LHCN-M2 (cell line): ENCODE measurements at regions not wholly inside any gene's neighbourhood (a gene's known extent, or its start where the extent isn't known, plus 50 kb on each side); places are given as distances from the start of the nearest gene placed in this dataset.

Experiments
- DNase-seq: peaks from one replicate; pipeline ENCODE4 v3.0.0-alpha.2; 2012; ENCODE audit warnings: low read depth

DNA sequence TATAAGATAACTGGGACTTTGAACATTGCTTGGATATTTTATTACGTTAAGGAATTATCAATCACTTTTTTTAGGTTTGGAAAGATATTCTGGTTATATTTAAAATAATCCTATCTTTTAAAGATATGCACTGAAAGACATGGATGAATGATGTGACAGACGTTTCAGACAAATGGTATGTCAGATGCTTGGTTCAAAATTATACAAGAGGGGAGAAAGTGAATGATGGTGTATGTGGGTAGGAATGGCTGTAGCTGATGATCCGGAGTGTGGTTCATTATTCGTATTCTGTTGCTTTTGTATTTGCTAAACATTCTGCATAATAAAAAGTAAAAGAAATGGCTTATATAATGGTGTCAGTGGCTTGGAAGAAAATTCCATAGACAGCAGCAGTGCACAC, 51.0 kb upstream of the SNRPB2 start:
- no peak for DNase-seq

DNA sequence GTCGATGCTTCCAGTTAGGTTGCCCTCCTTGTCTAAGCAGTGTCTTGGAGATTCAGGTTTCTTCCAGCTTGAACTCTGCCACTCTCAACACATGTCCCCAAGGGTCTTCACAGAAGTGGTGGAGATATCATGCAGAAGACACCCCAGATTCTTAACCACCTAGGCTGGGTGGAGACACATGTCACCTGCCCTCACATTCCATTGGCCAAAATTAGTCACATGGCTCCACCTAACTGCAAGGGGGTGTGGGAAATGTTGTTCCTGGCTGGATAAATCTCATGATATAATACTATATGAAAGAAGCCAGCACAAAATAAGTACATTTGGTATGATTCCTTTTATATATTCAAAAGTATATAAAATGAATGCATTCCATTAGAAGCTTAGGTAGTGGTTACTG, 52.9 kb upstream of the SNRPB2 start:
- DNase-seq: no peak

DNA sequence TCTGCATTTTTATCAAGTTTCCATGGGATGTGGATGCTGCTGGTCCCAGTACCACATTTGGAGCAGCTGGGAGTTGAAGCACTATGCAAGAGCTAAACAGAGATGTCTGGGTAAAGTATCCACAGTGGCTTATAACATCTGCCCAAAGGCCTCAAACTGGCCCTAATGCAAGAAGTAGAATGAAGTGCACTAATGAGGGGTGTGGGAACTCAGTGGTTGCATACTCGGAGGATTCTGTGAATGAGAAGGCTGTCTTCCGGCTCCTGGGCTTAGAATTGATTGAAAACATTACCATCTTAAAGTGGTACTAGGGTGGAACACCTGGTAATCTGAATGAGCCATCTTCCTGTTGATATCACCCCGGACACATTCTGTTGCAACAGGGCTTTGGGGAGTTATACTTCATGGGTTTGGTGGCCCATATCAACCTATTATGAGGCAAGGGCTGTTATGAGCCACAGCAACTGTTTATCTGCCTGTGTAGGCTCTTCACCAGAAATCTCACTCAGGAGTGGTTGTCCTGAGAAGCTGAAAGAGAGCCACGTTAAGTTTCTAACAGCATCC, 54.7 kb upstream of the SNRPB2 start:
- no peak for DNase-seq

GRCh38 chr20:16674243-16674642, 55.6 kb upstream of the SNRPB2 start:
- DNase-seq: no peak

DNA sequence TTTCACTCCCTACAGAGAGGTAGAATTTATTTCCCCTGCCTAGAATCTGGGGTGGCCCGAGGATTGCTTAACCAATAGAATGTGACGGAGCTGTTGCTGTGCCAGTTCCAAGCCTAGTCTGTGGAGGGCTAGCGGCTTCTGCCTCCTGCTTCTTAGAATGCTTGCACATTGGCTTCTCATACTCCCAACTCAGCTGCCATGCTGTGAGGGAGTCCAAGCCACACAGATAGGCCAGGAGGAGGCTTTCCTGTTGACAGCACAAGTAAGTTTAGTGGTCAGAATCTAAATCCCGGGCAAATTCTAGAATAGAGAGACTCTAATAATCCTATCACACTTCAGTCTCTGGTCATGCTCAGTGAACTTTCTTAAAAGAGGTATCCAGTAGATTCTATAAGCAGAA, 57.5 kb upstream of the SNRPB2 start:
- DNase-seq: no peak

GRCh38 chr20:16671753-16672152, 58.1 kb upstream of the SNRPB2 start:
- DNase-seq: no peak

- no peak for DNase-seq
These were observed 63.6 kb upstream of the SNRPB2 start for GRCh38 chr20:16666272-16666671.

- DNase-seq: peak; percentile 15
These were observed 65.8 kb upstream of the SNRPB2 start for GRCh38 chr20:16664020-16664419.

- no peak for DNase-seq
These were observed 67.4 kb upstream of the SNRPB2 start for GRCh38 chr20:16662467-16662866.

DNA sequence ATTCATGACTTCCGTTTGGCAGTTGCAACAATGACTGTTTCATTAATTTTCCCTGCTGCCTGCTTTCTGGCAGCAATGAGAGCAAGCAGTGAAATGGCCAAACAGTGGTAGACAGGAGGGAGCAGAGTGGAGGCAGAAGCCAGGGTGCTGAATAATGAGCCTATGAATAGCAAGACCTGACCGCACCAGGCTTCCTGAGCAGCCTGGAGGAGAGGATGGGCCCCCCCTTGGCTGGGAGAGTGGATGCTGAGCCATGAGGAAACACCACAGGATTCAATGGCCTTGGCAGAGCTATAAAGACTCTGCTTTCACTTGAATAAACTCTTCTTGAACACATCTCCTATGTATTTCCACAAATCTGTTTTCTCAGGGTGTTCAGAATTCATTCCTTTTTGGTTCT, 68.1 kb upstream of the SNRPB2 start:
- DNase-seq: no peak

GRCh38 chr20:16654858-16655535, 74.8 kb upstream of the SNRPB2 start:
- no peak for DNase-seq

- no peak for DNase-seq
These were observed 76.6 kb upstream of the SNRPB2 start for GRCh38 chr20:16653266-16653665.

DNA sequence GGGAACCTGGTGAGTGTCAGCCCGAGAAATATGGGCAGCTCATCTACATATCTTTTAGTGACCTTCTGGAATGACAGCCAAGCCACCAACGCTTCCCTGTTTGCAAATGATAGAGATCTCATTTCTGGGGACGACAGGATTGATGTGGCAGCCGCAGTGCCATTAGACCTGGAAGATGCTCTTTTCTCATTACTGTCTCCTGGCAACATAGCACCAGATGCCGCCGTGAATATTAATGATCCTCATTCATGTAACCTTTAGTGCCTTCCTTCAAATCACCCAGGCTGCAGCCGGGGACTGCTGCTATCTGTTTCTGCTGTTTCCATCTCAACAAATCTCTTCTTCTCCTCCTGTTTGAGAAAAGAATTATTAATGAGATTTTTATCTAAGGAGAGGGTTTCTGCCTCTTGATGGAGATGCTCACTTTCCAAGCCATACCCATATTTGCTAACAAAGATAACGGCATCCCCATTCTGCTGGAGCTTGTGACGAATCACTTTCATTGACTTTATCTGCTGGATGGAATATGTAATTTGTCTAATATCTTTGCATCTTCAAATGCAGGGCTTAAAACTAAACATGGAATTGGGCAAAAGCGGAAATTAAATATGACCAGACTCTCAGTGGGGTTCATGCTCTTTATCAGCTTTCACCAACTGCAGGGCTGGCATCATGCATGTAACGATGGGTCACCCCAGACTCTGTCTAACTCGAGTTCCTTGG, 74.8 kb upstream of the KIF16B start:
- DNase-seq: no peak

DNA sequence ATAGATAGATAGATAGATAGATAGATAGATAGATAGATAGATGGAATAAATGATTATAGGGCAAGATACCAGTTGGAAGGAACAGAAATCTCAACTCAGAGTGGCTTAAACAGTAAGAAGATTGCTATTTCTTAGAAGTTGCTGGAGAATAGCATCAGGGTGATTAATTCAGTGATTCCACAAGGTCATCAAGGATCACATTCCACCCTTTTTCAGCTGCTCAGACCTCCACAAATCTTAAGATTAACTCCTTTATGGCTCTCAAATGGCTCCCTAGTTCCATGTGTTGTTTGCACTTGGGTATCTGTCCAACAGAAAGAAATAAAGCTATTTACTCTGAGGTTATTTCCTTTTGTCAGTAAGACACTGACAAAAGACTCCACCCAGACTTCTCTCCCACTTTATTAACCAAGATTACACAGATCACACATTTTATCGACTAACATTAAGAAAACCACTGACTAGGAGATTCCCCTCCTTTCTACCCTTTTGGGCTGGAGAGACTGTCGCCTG, 68.3 kb upstream of the KIF16B start:
- peak; percentile 31 for DNase-seq

GRCh38 chr20:16639027-16639941, 66.0 kb upstream of the KIF16B start:
- DNase-seq: no peak

- no peak for DNase-seq
These were observed 64.5 kb upstream of the KIF16B start for GRCh38 chr20:16637797-16638196.

- DNase-seq: no peak
These were observed 53.6 kb upstream of the KIF16B start for GRCh38 chr20:16626849-16627248.

- no peak for DNase-seq
These were observed 50.9 kb upstream of the KIF16B start for GRCh38 chr20:16624106-16624505.
